Adrenal gland (tissue), 9 donors: ENCODE measurements at regions not wholly inside any gene's neighbourhood (a gene's known extent, or its start where the extent isn't known, plus 50 kb on each side); places are given as distances from the start of the nearest gene placed in this dataset.

Source experiments
- DNase-seq, 7 donors: peaks; one replicate each; pipeline ENCODE4 v3.0.0-alpha.2; 2019 to 2020
- H3K27ac ChIP-seq, 5 donors: fragments of 200-600 bp; sonication (generic) in 4 of 5; 1 replicate in 3 of 5; 2 replicates in 2 of 5; pipeline versions ENCODE4 v1.5.1 to v1.8.0; 2016 to 2020; ENCODE audit warnings: mild to moderate bottlenecking in 1 of 5
- H3K27me3 ChIP-seq: fragments of 200-600 bp; 2 replicates; pipeline ENCODE4 v1.8.0; 2021
- H3K36me3 ChIP-seq, 2 donors: fragments of 200-600 bp; replicated peaks in 1 of 2; 1 replicate in 1 of 2; 2 replicates in 1 of 2; pipeline versions ENCODE4 v1.5.1 to v1.8.0; 2018 to 2022
- H3K4me1 ChIP-seq, 2 donors: fragments of 200-600 bp; replicated peaks in 1 of 2; 1 replicate in 1 of 2; 2 replicates in 1 of 2; pipeline versions ENCODE4 v1.5.1 to v1.8.0; 2018 to 2021
- H3K4me3 ChIP-seq, 4 donors: fragments of 200-600 bp; sonication (generic) in 3 of 4; one replicate each; pipeline ENCODE4 v1.5.1; 2016 to 2018
- H3K9me3 ChIP-seq, 3 donors: fragments of 200-600 bp; sonication (generic) in 1 of 3; replicated peaks in 1 of 3; 1 replicate in 2 of 3; 2 replicates in 1 of 3; pipeline versions ENCODE4 v1.5.1 to v1.8.0; 2016 to 2021
- CTCF ChIP-seq, 6 experiments: fragments of 450-650 bp in 4 of 6; fragments of 200-600 bp in 2 of 6; sonication (generic) in 1 of 6; IDR thresholded peaks; 1 replicate in 5 of 6; 2 replicates in 1 of 6; pipeline versions ENCODE4 v1.5.1 to v1.8.0; 2016 to 2021; ENCODE audit warnings: antibody characterized with exemption in 6 of 6, mild to moderate bottlenecking in 2 of 6, moderate library complexity in 1 of 6
- POLR2A ChIP-seq, 2 donors: fragments of 450-650 bp; IDR thresholded peaks; one replicate each; pipeline ENCODE4 v1.6.1; 2017; ENCODE audit warnings: antibody characterized with exemption in 2 of 2, mild to moderate bottlenecking in 2 of 2, moderate library complexity in 1 of 2
- WGBS, 4 donors: extraction: QIAGEN DNeasy Blood & Tissue Kit in 2 of 4; methylation state at CpG; one replicate each; pipeline versions ENCODE4 v1.1.5 to v1.1.7; 2013 to 2017; 5-methylcytosine and 5-hydroxymethylcytosine counted together
- intact Hi-C, 2 donors: fragments of 100-400 bp; cut with DNase I; formaldehyde crosslinking; loops; one replicate each; pipeline versions ENCODE4 v1.14.1 to v1.15.0; 2022 to 2023
- donor health status: healthy with polysubstance abuse.
- donor health status: Bipolar disorder and iron deficiency.
- donor health status: DM: yes; HTN: yes; CAD: no.
- donor health status: DM: no; HTN: no; CAD: no.
- donor health status: DM: no; HTN: no; CAD: no.

GRCh38 chrX:39164212-39164611 is 363.0 kb downstream of the MID1IP1 start:
- Histone ChIP-seq H3K27me3 (peaks cover 54% of the 10 kb centered on the region), H3K9me3 (no peaks in the 10 kb centered on the region), H3K27ac (no peak overlapping the region), H3K36me3 (no peaks in the 10 kb centered on the region), H3K4me1 (no peaks in the 10 kb centered on the region), H3K4me3 (no peak overlapping the region)
- no peak for DNase-seq
- TF ChIP-seq CTCF (IDR thresholded peaks at IDR 0.05), result no peak
- TF ChIP-seq POLR2A (IDR thresholded peaks at IDR 0.05), result no peak
- 60 to 91% (median 75%) methylated on average over 2 to 3 of the region's 3 CpGs for WGBS, 4 donors
- intact Hi-C loops, result no loop called here

DNA sequence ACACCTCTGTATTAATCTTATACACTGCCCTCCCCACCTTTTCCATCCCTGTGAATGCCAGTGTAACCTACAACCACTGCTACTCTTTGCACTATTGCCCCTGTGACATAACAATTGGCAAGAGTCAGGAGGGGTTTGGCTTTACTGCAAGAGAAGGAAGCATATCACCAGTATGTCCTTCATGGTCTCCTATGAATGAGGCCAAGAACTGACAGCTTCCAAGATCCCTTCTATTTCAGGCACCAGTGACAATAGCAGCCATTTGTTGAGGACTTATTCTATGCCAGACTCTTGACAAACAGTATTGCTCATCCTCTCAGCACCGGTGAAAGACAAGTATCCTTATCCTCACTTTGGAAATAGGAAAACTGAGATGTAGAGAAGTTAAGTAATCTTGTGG is 363.9 kb downstream of the MID1IP1 start:
- DNase-seq, result no peak
- H3K4me3 ChIP-seq, result no peak overlapping the region
- H3K4me1 ChIP-seq, result no peaks in the 10 kb centered on the region
- H3K27me3 ChIP-seq, result peaks cover 54% of the 10 kb centered on the region
- H3K9me3 ChIP-seq, result no peaks in the 10 kb centered on the region
- WGBS, 4 donors, result 39 to 63% (median 61%) methylated on average over 1 of the region's 1 CpG; no CpG with 5 or more reads in 1 of the 4 donors
- no peak for TF ChIP-seq POLR2A (IDR thresholded peaks at IDR 0.05)
- TF ChIP-seq CTCF (IDR thresholded peaks at IDR 0.05), result no peak
- intact Hi-C loops, result no loop called here
- no peaks in the 10 kb centered on the region for H3K36me3 ChIP-seq
- no peak overlapping the region for H3K27ac ChIP-seq

GRCh38 chrX:39165773-39166172 is 364.5 kb downstream of the MID1IP1 start:
- Histone ChIP-seq H3K27me3 (peaks cover 54% of the 10 kb centered on the region), H3K36me3 (no peaks in the 10 kb centered on the region), H3K9me3 (no peaks in the 10 kb centered on the region), H3K4me1 (no peaks in the 10 kb centered on the region), H3K27ac (no peak overlapping the region), H3K4me3 (no peak overlapping the region)
- DNase-seq, result no peak
- 85 to 98% (median 94%) methylated on average over 3 to 4 of the region's 4 CpGs for WGBS, 4 donors
- TF ChIP-seq POLR2A (IDR thresholded peaks at IDR 0.05), result no peak
- TF ChIP-seq CTCF (IDR thresholded peaks at IDR 0.05), result no peak
- intact Hi-C loops, result no loop called here

- no peaks in the 10 kb centered on the region for H3K36me3 ChIP-seq
- intact Hi-C loops, result no loop called here
- H3K4me1 ChIP-seq, result no peaks in the 10 kb centered on the region
- peaks cover 38% of the 10 kb centered on the region for H3K27me3 ChIP-seq
- 44 to 63% (median 51%) methylated on average over 3 to 5 of the region's 5 CpGs for WGBS, 4 donors
- DNase-seq, result no peak
- no peak overlapping the region for H3K27ac ChIP-seq
- no peaks in the 10 kb centered on the region for H3K9me3 ChIP-seq
- no peak overlapping the region for H3K4me3 ChIP-seq
- TF ChIP-seq POLR2A (IDR thresholded peaks at IDR 0.05) (no peak), CTCF (IDR thresholded peaks at IDR 0.05) (no peak)
These were observed 366.5 kb downstream of the MID1IP1 start for GRCh38 chrX:39167791-39168190.
